Endothelial cell (in vitro differentiated cells): ENCODE measurements at regions not wholly inside any gene's neighbourhood (a gene's known extent, or its start where the extent isn't known, plus 50 kb on each side); places are given as distances from the start of the nearest gene placed in this dataset.
"Not testable (repeated sequence)": the region's sequence is repeated elsewhere in the genome, so short reads cannot be mapped to it uniquely, and the experiment has no call there.

Experiments
- DNase-seq: peaks from one replicate; pipeline ENCODE4 v3.0.0; 2021; ENCODE audit warnings: low spot score
- H3K27ac Mint-ChIP-seq: one replicate; pipeline ENCODE4 v1.8.0; 2021; ENCODE audit warnings: mixed read lengths, inconsistent platforms; ENCODE audit not compliant: unreplicated experiment
- H3K27me3 Mint-ChIP-seq: one replicate; pipeline ENCODE4 v1.8.0; 2021; ENCODE audit warnings: mild to moderate bottlenecking, moderate library complexity, mixed read lengths, inconsistent platforms; ENCODE audit not compliant: unreplicated experiment
- H3K36me3 Mint-ChIP-seq: one replicate; pipeline ENCODE4 v1.8.0; 2021; ENCODE audit warnings: mild to moderate bottlenecking, low read depth, mixed read lengths, inconsistent platforms; ENCODE audit not compliant: unreplicated experiment
- H3K4me1 Mint-ChIP-seq: one replicate; pipeline ENCODE4 v1.8.0; 2021; ENCODE audit warnings: mild to moderate bottlenecking, mixed read lengths, inconsistent platforms; ENCODE audit not compliant: unreplicated experiment
- H3K4me3 Mint-ChIP-seq: one replicate; pipeline ENCODE4 v1.8.0; 2021; ENCODE audit warnings: mild to moderate bottlenecking, mixed read lengths, inconsistent platforms; ENCODE audit not compliant: unreplicated experiment
- H3K9me3 Mint-ChIP-seq: one replicate; pipeline ENCODE4 v1.8.0; 2021; ENCODE audit warnings: mixed read lengths, inconsistent platforms; ENCODE audit not compliant: unreplicated experiment

- H3K4me1 Mint-ChIP-seq, H3K9me3 Mint-ChIP-seq, H3K27me3 Mint-ChIP-seq, H3K4me3 Mint-ChIP-seq, DNase-seq, H3K36me3 Mint-ChIP-seq: not testable (repeated sequence)
- H3K27ac Mint-ChIP-seq: peak overlapping the region; percentile 86
Measured at GRCh38 chr9:66812967-66813366, 87.6 kb upstream of the ZNF658 start.

DNA sequence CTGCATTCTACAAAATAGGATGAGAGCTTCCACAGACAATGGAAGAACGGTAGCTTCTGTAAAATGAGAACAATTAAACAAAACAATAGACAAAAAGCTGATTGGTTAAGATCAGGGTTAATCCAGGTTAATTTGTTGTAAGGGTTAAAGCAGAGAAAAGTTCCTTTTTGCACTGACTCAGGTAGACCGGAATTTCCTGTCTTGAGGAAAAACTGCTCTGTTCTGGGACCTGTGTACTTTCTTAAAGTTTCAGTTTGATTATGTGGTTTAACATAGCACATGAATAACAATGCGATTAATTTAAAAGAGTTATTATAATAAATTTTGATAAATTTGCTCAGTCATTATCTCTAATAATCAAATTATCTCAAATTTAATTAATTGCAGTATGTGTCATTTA lies 86.5 kb upstream of the ZNF658 start:
- H3K27ac Mint-ChIP-seq: peak overlapping the region; percentile 79
- not testable (repeated sequence) for H3K9me3 Mint-ChIP-seq, DNase-seq, H3K4me3 Mint-ChIP-seq, H3K4me1 Mint-ChIP-seq, H3K36me3 Mint-ChIP-seq, H3K27me3 Mint-ChIP-seq

DNA sequence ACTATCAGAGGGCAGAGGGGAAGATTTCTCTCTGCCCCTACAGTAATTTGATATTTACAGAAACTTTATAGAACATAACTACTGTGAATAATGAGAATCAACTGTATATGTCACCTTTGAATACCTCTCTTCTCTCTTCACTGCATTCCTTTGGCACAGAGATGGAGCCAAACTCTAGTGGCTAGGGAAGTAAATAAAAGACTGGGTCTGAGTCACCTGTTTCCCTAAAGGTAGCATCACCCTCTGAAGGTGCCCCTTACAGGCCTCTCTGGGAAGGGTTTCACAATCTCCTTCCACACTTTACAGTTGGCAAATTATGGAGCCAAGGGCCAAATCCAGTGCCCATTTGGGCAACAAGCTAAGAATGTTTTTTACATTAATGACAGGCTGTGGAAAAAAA lies 81.0 kb upstream of the ZNF658 start:
- DNase-seq, H3K4me3 Mint-ChIP-seq, H3K27ac Mint-ChIP-seq, H3K36me3 Mint-ChIP-seq, H3K9me3 Mint-ChIP-seq, H3K27me3 Mint-ChIP-seq, H3K4me1 Mint-ChIP-seq: not testable (repeated sequence)

- not testable (repeated sequence) for H3K4me1 Mint-ChIP-seq, H3K27ac Mint-ChIP-seq, H3K27me3 Mint-ChIP-seq, H3K9me3 Mint-ChIP-seq, H3K36me3 Mint-ChIP-seq, H3K4me3 Mint-ChIP-seq, DNase-seq
Measured at GRCh38 chr9:66820014-66820660, 80.4 kb upstream of the ZNF658 start.

DNA sequence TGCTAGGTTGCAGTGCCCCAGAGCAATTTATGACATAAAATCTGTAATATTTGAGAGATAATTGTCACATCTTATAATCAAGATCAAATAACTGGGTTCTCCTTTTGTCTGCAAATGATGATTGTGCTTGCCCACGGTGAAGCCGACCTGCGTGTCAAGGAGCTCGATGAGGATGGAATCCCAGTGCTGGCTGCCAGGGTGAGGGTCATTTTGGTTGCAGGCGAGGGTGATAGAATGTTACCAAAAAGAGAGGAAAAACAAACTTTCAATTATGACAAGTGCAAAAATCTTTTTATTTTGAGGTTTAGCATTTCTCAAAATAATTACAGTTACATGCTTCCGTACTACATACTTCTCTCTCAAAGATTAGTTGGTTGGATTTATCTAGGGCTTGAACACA lies 76.4 kb upstream of the ZNF658 start:
- H3K4me1 Mint-ChIP-seq, H3K27ac Mint-ChIP-seq, H3K27me3 Mint-ChIP-seq, H3K4me3 Mint-ChIP-seq, H3K36me3 Mint-ChIP-seq, H3K9me3 Mint-ChIP-seq, DNase-seq: not testable (repeated sequence)

DNA sequence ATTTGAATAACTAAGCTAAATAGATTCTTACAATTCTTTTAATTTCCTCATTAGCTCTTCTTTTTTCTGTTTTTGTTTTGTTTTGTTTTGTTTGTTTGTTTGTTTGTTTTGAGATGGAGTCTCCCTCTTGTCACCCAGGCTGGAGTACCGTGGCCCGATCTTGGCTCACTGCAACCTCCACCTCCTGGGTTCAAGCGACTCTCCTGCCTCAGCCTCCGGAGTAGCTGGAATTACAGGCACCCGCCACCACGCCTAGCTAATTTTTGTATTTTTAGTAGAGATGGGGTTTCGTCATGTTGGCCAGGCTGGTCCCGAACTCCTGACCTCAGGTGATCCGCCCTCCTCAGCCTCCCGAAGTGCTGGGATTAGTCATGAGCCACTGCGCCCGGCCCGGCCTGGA lies 70.7 kb upstream of the ZNF658 start:
- not testable (repeated sequence) for H3K9me3 Mint-ChIP-seq, H3K4me1 Mint-ChIP-seq, H3K36me3 Mint-ChIP-seq, H3K4me3 Mint-ChIP-seq, H3K27ac Mint-ChIP-seq, DNase-seq, H3K27me3 Mint-ChIP-seq

GRCh38 chr9:66830777-66831497 lies 69.6 kb upstream of the ZNF658 start:
- H3K27me3 Mint-ChIP-seq: not testable (repeated sequence)

DNA sequence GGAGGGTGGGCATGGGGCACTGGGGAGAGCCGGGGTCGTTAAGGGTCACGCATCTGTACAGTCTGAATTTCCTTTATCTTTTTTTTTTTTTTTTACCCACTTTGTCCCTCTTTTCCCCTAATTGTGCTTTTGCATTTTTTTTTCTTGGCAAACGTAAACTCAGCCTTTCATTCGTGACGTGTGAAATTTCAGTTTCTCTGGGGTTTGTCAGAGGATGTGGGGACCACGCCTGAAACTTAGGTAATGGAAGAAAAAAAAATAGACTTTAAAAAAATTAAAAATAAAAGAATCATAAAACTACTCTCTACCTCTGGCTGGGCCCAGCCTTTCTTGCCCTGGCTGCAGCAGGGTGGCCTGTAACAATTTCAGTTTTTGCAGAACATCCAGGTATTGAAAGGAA lies 68.3 kb upstream of the ZNF658 start:
- not testable (repeated sequence) for DNase-seq, H3K27me3 Mint-ChIP-seq, H3K4me3 Mint-ChIP-seq, H3K9me3 Mint-ChIP-seq, H3K4me1 Mint-ChIP-seq, H3K27ac Mint-ChIP-seq, H3K36me3 Mint-ChIP-seq

More at GRCh38 chr9:66830777-66831497, 69.6 kb upstream of the ZNF658 start:
- not testable (repeated sequence) for H3K4me1 Mint-ChIP-seq, H3K9me3 Mint-ChIP-seq, H3K36me3 Mint-ChIP-seq, H3K4me3 Mint-ChIP-seq, DNase-seq, H3K27ac Mint-ChIP-seq

- not testable (repeated sequence) for DNase-seq, H3K9me3 Mint-ChIP-seq, H3K4me1 Mint-ChIP-seq, H3K4me3 Mint-ChIP-seq, H3K27ac Mint-ChIP-seq, H3K36me3 Mint-ChIP-seq, H3K27me3 Mint-ChIP-seq
Measured at GRCh38 chr9:66837242-66837937, 63.1 kb upstream of the ZNF658 start.
